ENCODE measurements at regions not wholly inside any gene's neighbourhood (a gene's known extent, or its start where the extent isn't known, plus 50 kb on each side); places are given as distances from the start of the nearest gene placed in this dataset.

DNA sequence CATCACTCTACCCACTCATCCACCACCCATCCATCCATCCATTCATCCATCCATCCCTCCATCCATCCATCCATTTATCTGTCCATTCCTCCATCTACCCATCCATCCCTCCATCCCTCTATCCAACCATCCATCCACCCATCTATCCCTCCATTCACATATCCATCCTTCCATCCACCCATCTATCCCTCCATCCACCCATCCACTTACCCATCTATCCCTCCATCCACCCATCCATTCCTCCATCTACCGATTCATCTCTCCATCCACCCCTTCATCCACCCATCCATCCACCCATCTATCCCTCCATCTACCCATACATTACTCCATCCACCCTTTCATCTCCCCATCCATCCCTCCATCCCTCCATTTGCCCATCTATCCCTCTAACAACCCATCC is 239.6 kb upstream of the SHH start:
- TF ChIP-seq CTCF (IDR thresholded peaks at IDR 0.05) (no peak), POLR2A (IDR thresholded peaks at IDR 0.05) (no peak), POLR2AphosphoS5 (IDR thresholded peaks at IDR 0.05) (no peak), EP300 (IDR thresholded peaks at IDR 0.05) (no peak)
